ENCODE measurements at regions not wholly inside any gene's neighbourhood (a gene's known extent, or its start where the extent isn't known, plus 50 kb on each side); places are given as distances from the start of the nearest gene placed in this dataset.

DNA sequence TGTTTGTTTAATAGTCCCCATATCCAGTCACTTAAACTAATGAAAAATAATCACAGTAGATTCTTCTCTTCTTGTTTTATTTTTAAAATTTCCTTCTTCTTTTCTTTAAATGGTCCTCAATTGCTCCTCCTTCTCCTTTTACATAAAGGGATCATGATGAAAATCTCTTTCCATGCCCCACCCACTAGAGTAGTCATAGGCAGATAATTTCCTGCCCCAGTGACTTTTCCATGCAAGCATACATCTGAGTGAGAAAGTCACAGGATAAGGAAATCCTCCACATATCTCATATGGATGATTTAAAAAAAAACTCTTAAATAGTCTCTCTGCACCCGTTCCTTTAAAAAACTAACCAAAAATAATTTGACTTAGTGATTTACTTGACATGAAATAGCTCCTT is 552.3 kb upstream of the SETBP1 start:
- TF ChIP-seq EZH2 (IDR thresholded peaks at IDR 0.05; ENCODE audit: insufficient read depth, poor library complexity, severe bottlenecking) (no peak), EZH2phosphoT487 (IDR thresholded peaks at IDR 0.05; ENCODE audit: insufficient read depth, low read depth) (no peak)
